MM.1S (cell line): ENCODE measurements at regions not wholly inside any gene's neighbourhood (a gene's known extent, or its start where the extent isn't known, plus 50 kb on each side); places are given as distances from the start of the nearest gene placed in this dataset.

Experiments
- EZH2phosphoT487 ChIP-seq: fragments of 300-600 bp; sonication (generic); IDR thresholded peaks from 2 replicates; pipeline ENCODE4 v1.6.1; 2018; ENCODE audit warnings: antibody characterized with exemption, low read length
- TF ChIP-seq, protein P1 (sequence below): fragments of 300-600 bp; sonication (generic); IDR thresholded peaks from 2 replicates; pipeline ENCODE4 v1.5.1; 2016; ENCODE audit warnings: antibody characterized with exemption, low read length, mixed read lengths

GRCh38 chr4:38319456-38320342 is 344.3 kb upstream of the KLF3 start:
- TF ChIP-seq EZH2phosphoT487: no peak
- TF ChIP-seq, protein P1, sequence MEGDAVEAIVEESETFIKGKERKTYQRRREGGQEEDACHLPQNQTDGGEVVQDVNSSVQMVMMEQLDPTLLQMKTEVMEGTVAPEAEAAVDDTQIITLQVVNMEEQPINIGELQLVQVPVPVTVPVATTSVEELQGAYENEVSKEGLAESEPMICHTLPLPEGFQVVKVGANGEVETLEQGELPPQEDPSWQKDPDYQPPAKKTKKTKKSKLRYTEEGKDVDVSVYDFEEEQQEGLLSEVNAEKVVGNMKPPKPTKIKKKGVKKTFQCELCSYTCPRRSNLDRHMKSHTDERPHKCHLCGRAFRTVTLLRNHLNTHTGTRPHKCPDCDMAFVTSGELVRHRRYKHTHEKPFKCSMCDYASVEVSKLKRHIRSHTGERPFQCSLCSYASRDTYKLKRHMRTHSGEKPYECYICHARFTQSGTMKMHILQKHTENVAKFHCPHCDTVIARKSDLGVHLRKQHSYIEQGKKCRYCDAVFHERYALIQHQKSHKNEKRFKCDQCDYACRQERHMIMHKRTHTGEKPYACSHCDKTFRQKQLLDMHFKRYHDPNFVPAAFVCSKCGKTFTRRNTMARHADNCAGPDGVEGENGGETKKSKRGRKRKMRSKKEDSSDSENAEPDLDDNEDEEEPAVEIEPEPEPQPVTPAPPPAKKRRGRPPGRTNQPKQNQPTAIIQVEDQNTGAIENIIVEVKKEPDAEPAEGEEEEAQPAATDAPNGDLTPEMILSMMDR: peak; percentile 96
